ENCODE measurements at regions not wholly inside any gene's neighbourhood (a gene's known extent, or its start where the extent isn't known, plus 50 kb on each side); places are given as distances from the start of the nearest gene placed in this dataset.

DNA sequence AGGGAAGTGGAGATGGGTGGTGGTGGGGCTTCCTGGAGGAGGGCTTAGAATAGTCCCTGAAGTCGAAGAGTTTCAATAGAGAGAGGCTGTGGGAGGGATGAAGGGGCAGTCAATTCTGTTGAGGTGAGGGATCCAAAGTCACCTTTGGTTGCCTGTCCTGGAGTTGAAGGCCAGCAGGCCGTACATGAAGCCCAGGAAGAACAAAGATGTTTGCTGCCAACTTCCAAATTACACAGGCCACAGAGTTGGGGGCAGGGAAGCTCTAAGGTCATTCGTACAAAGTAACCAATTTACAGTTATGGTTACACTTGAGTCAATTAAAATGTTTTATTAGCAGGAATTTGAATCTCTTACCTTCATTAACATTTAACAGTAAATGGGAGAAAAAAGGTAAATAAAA lies 77.9 kb downstream of the FOXB1 start:
- TF ChIP-seq, protein P1, sequence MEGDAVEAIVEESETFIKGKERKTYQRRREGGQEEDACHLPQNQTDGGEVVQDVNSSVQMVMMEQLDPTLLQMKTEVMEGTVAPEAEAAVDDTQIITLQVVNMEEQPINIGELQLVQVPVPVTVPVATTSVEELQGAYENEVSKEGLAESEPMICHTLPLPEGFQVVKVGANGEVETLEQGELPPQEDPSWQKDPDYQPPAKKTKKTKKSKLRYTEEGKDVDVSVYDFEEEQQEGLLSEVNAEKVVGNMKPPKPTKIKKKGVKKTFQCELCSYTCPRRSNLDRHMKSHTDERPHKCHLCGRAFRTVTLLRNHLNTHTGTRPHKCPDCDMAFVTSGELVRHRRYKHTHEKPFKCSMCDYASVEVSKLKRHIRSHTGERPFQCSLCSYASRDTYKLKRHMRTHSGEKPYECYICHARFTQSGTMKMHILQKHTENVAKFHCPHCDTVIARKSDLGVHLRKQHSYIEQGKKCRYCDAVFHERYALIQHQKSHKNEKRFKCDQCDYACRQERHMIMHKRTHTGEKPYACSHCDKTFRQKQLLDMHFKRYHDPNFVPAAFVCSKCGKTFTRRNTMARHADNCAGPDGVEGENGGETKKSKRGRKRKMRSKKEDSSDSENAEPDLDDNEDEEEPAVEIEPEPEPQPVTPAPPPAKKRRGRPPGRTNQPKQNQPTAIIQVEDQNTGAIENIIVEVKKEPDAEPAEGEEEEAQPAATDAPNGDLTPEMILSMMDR (conservative IDR thresholded peaks at IDR 0.05; ENCODE audit: low read length), result no peak
- no peak overlapping the region for H3K4me3 ChIP-seq (ENCODE audit: low read length)
- DNase-seq (ENCODE audit: low read depth), result no peak

DNA sequence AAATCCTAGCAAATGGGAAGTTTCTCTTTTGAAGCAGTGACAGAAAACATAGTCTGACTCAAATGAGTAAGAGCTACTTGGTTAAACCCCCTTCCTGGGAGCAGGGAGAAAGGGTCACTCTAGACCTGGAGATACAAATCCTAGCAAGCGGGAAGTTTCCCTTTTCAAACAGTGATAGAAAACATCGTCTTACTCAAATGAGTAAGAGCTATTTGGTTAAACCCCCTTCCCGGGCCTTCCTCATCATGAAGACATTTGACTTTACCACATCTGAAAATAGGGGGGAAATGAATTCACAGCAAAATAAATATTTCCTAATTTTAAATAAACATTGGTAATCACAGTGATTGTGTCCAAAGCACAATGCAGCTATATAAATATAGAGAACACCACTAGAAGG lies 79.2 kb downstream of the FOXB1 start:
- no peak for DNase-seq (ENCODE audit: low read depth)
- TF ChIP-seq, protein P1 (conservative IDR thresholded peaks at IDR 0.05; ENCODE audit: low read length), result no peak
- H3K4me3 ChIP-seq (ENCODE audit: low read length), result no peak overlapping the region

DNA sequence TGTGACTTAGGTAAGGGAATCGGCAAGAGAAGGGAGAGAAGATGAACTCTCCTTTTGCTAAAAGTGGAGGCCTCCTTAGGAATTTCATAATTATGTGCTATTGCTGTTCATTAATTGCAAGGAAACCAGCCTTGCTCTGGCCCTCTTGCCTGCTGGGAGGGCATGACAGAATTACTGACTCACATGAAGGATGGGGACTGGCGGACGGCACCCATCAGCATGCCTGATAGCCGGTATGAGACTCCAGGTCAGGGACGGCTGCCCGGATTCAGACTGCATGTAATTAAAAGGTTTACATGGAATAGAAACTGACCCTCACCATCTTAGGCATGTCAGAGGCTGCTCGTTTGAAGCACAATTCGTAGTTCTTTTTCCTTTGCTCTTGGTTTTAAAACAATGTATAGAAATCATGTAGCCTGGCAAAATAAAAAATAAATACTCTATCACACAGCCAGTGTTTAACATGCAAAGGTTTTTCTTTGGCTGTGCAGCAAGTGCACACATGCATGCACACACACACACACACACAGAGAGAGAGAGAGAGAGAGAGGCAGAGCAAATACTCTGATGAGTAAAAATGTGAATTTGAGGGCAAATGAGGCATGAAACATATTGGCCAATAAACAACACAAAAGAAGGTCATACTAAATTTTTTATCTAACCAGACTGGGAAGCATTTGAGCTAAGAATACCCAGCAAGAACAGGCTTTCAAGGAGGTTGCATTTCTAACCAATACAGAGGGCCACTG lies 82.7 kb downstream of the FOXB1 start:
- TF ChIP-seq, protein P1 (conservative IDR thresholded peaks at IDR 0.05; ENCODE audit: low read length), result no peak
- no peak for DNase-seq (ENCODE audit: low read depth)
- no peak overlapping the region for H3K4me3 ChIP-seq (ENCODE audit: low read length)

DNA sequence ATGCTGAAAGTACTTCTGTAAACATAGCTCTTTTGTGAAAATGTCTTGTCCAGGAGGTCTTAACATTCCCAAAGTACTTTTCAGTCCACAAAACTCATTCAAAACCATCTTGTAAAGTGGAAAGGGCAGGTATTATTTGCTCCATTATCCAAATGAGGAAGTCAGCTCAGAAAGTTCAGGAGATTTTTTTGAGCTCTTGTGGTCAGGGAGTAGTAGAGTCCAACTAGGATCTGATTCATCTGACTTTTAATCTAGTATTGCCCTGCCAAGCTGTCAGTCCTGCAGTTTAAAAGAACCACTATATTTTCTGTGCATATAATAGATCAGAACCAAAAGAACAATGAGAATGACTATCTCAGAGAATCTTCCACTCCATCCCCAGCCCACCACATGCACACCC lies 83.5 kb downstream of the FOXB1 start:
- DNase-seq (ENCODE audit: low read depth), result no peak
- TF ChIP-seq, protein P1 (conservative IDR thresholded peaks at IDR 0.05; ENCODE audit: low read length), result no peak
- no peak overlapping the region for H3K4me3 ChIP-seq (ENCODE audit: low read length)

DNA sequence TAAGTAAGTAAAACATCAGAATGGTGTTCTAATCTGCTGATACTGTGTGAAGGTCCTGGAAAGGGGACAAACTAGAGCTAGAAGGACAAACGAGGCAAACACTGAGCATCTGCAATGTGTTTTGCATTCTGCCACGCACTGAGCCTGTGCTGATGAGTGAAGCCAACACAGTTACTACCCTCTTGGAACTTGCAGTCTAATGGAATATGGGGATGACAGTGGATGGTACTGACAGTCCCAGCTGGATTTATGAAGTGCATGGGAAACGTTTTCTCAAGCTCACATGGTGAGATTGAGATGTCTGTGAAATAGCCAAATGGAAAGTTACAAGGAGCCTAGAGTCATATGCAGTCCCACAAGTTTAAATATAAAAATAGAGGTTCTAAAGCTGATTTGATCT lies 86.6 kb downstream of the FOXB1 start:
- DNase-seq (ENCODE audit: low read depth), result no peak
- no peak overlapping the region for H3K4me3 ChIP-seq (ENCODE audit: low read length)
- TF ChIP-seq, protein P1 (conservative IDR thresholded peaks at IDR 0.05; ENCODE audit: low read length), result no peak

DNA sequence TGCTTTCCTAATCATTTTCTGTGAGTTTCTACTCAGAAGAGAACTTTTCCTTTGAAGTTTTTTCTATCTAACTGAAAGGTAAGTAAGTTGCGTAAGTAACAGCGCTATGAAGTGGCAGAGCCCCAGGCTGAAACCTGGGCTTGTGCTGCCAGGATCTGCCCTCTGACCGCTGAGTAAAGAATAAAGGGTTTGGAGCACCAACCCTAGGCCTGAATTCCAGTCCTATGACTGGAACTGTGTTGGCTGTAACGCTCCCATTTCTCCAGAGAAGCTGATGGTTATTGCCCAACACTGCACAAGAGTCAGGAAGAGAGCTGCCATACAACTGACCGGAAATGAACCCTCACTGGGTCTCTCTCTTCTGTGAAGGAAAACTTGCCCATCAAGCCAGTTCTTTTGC lies 87.0 kb downstream of the FOXB1 start:
- peak; percentile 86 for DNase-seq (ENCODE audit: low read depth)

DNA sequence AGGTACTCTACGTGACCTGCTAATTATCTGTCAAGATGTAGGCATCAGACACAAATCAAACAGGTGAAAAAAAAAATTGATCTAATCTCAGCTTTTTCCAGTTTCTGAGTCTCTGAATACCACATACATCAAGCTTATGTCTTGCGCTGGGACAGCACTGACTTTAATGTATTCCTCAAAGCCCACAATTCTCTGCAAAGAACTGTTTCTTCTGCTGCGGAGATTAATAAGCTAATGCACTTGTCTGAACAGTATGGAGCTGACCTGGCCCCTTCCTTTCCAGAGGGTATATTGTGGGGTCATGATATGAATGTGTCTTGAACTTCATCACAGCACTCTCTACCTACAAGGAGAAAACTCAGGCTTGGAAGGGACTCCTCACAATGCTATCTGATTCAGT lies 87.8 kb downstream of the FOXB1 start:
- H3K4me3 ChIP-seq (ENCODE audit: low read length), result no peak overlapping the region
- TF ChIP-seq, protein P1 (conservative IDR thresholded peaks at IDR 0.05; ENCODE audit: low read length), result no peak
- no peak for DNase-seq (ENCODE audit: low read depth)

More for the DNA sequence above, 87.0 kb downstream of the FOXB1 start:
- TF ChIP-seq, protein P1 (conservative IDR thresholded peaks at IDR 0.05; ENCODE audit: low read length), result no peak
- no peak overlapping the region for H3K4me3 ChIP-seq (ENCODE audit: low read length)
